ENCODE measurements at regions not wholly inside any gene's neighbourhood (a gene's known extent, or its start where the extent isn't known, plus 50 kb on each side); places are given as distances from the start of the nearest gene placed in this dataset.

GRCh38 chr2:136191041-136191440 lies 73.1 kb upstream of the CXCR4 start (continued):
- TF ChIP-seq RCOR1 (IDR thresholded peaks at IDR 0.05; ENCODE audit: low read length): no peak
- no peak for TF ChIP-seq TAF1 (IDR thresholded peaks at IDR 0.05; ENCODE audit: borderline replicate concordance, low read depth, low read length)

GRCh38 chr2:136189221-136189782 lies 71.4 kb upstream of the CXCR4 start:
- Histone ChIP-seq H3K4me3 (ENCODE audit: low read depth in 2 of 2, low read length in 1 of 2) (no peak overlapping the region), H3K36me3 (replicated peaks in 1 of 2; ENCODE audit: control insufficient read depth in 1 of 2, insufficient read depth in 2 of 2, low read length in 1 of 2) (no peaks in the 10 kb centered on the region), H3K79me2 (ENCODE audit: insufficient read depth) (no peaks in the 10 kb centered on the region), H3K27me3 (ENCODE audit: insufficient read depth) (no peaks in the 10 kb centered on the region), H3K9me3 (no peaks in the 10 kb centered on the region), H3K4me1 (ENCODE audit: control insufficient read depth in 1 of 2, insufficient read depth in 2 of 2, low read depth in 1 of 2, low read length in 1 of 2) (no peaks in the 10 kb centered on the region), H3K9ac (no peak overlapping the region), H3F3A (replicated peaks; ENCODE audit: insufficient read depth) (no peaks in the 10 kb centered on the region), H4K20me1 (ENCODE audit: insufficient read depth) (no peaks in the 10 kb centered on the region), H3K9me2 (no peaks in the 10 kb centered on the region), H3K4me2 (no peak overlapping the region), H2AFZ (ENCODE audit: low read depth) (no peak overlapping the region), H3K27ac (ENCODE audit: low read depth in 2 of 2, low read length in 1 of 2) (no peak overlapping the region)
- POLR2A ChIA-PET: no interaction called here
- 13% methylated on average over 5 of the region's 5 CpGs for WGBS (ENCODE audit: low lambda C conversion rate)
- no peak for DNase-seq
- TF ChIP-seq SIN3A (IDR thresholded peaks at IDR 0.05; ENCODE audit: borderline replicate concordance, low read depth, low read length) (no peak), ZBTB33 (IDR thresholded peaks at IDR 0.05; ENCODE audit: borderline replicate concordance, low read depth) (no peak), USF1 (IDR thresholded peaks at IDR 0.05; ENCODE audit: borderline replicate concordance, low read depth) (no peak), SMC3 (IDR thresholded peaks at IDR 0.05; ENCODE audit: low read depth, low read length) (no peak), GABPA (IDR thresholded peaks at IDR 0.05; ENCODE audit: low read depth) (no peak), EZH2phosphoT487 (IDR thresholded peaks at IDR 0.05; ENCODE audit: borderline replicate concordance, low read depth) (no peak), JUND (IDR thresholded peaks at IDR 0.05) (no peak), RFX5 (IDR thresholded peaks at IDR 0.05; ENCODE audit: low read length) (no peak), MAX (IDR thresholded peaks at IDR 0.05; ENCODE audit: low read depth) (no peak), RCOR1 (IDR thresholded peaks at IDR 0.05; ENCODE audit: low read length) (no peak), EP300 (IDR thresholded peaks at IDR 0.05; ENCODE audit: borderline replicate concordance in 1 of 2, low read depth in 1 of 2, low read length in 1 of 2) (no peak), TEAD4 (IDR thresholded peaks at IDR 0.05; ENCODE audit: borderline replicate concordance, insufficient read depth) (no peak), ELF1 (IDR thresholded peaks at IDR 0.05) (no peak), FOXJ3 (CRISPR knock-in tag; IDR thresholded peaks at IDR 0.05) (no peak), FOXM1 (IDR thresholded peaks at IDR 0.05; ENCODE audit: low read depth) (no peak), NFIC (IDR thresholded peaks at IDR 0.05; ENCODE audit: borderline replicate concordance) (no peak), GATA2 (CRISPR knock-in tag; IDR thresholded peaks at IDR 0.05) (no peak), MXI1 (IDR thresholded peaks at IDR 0.05; ENCODE audit: low read depth, low read length) (no peak), NRF1 (IDR thresholded peaks at IDR 0.05; ENCODE audit: low read depth, low read length) (no peak), IRF3 (IDR thresholded peaks at IDR 0.05; ENCODE audit: low read depth, low read length) (no peak)
- CTCF ChIA-PET: interaction anchor here (0.8 to 1.1 kb wide), 2 partner anchors 45 to 392 kb away, joined by 3 read pairs; no protein-coding TSS in a partner anchor
